Breast epithelium (tissue), 4 donors: ENCODE measurements at regions not wholly inside any gene's neighbourhood (a gene's known extent, or its start where the extent isn't known, plus 50 kb on each side); places are given as distances from the start of the nearest gene placed in this dataset.

Source experiments
- DNase-seq, 2 donors: peaks; one replicate each; pipeline ENCODE4 v3.0.0-alpha.2; 2019; ENCODE audit warnings: low spot score in 2 of 2
- H3K27ac ChIP-seq, 2 donors: fragments of 200-600 bp; sonication (generic) in 1 of 2; one replicate each; pipeline ENCODE4 v1.5.1; 2016 to 2019; ENCODE audit warnings: mild to moderate bottlenecking in 1 of 2
- H3K27me3 ChIP-seq, 2 donors: fragments of 200-600 bp; sonication (generic) in 1 of 2; one replicate each; pipeline versions ENCODE4 v1.5.1 to v1.6.0; 2017 to 2019; ENCODE audit warnings: control low read depth in 1 of 2, mild to moderate bottlenecking in 1 of 2
- H3K36me3 ChIP-seq: fragments of 200-600 bp; one replicate; pipeline ENCODE4 v1.5.1; 2019
- H3K4me1 ChIP-seq, 2 donors: fragments of 200-600 bp; sonication (generic); one replicate each; pipeline ENCODE4 v1.5.1; 2016 to 2019; ENCODE audit warnings: control low read depth in 1 of 2
- H3K4me3 ChIP-seq, 3 donors: fragments of 200-600 bp; sonication (generic); 1 replicate in 2 of 3; 2 replicates in 1 of 3; pipeline ENCODE4 v1.5.1; 2016 to 2019; ENCODE audit warnings: mild to moderate bottlenecking in 3 of 3, moderate library complexity in 2 of 3
- H3K9me3 ChIP-seq, 2 donors: fragments of 200-600 bp; sonication (generic) in 1 of 2; one replicate each; pipeline ENCODE4 v1.5.1; 2016 to 2019; ENCODE audit warnings: control low read depth in 1 of 2
- POLR2A ChIP-seq: fragments of 450-650 bp; IDR thresholded peaks from one replicate; pipeline ENCODE4 v1.6.1; 2016; ENCODE audit warnings: antibody characterized with exemption, mild to moderate bottlenecking, moderate library complexity
- POLR2AphosphoS5 ChIP-seq, 3 donors: sonication (generic); formaldehyde crosslinking; IDR thresholded peaks; one replicate each; pipeline ENCODE4 v1.6.1; 2017; ENCODE audit warnings: antibody characterized with exemption in 3 of 3
- intact Hi-C: fragments of 100-400 bp; cut with DNase I; formaldehyde crosslinking; loops from one replicate; pipeline ENCODE4 v1.15.1; 2023; ENCODE audit warnings: low total_unique reads
- TF ChIP-seq, protein P1 (sequence below), 3 donors: fragments of 450-650 bp; IDR thresholded peaks; one replicate each; pipeline ENCODE4 v1.5.1; 2016 to 2017; ENCODE audit warnings: antibody characterized with exemption in 3 of 3, mild to moderate bottlenecking in 3 of 3, moderate library complexity in 3 of 3

DNA sequence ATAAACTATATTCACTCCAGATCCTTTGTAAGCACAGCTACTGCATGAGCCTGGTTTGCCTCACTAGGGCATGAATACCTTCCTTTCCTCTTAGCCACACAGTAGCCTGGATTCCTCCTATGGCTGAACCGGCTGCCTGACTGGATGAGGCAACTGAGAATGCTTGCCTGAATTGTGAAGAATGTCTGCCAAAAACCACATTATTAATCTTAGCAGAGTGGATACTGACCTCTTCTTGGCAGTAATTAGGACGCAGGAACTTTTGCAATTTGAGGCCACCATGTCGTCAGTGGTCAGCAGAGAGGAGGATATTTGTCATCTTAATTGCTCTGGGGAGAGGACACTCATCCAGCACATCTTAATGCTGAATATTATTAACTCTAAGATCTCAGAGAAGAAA is 651.8 kb upstream of the GOT2 start:
- TF ChIP-seq POLR2AphosphoS5 (IDR thresholded peaks at IDR 0.05), result no peak
- TF ChIP-seq, protein P1, sequence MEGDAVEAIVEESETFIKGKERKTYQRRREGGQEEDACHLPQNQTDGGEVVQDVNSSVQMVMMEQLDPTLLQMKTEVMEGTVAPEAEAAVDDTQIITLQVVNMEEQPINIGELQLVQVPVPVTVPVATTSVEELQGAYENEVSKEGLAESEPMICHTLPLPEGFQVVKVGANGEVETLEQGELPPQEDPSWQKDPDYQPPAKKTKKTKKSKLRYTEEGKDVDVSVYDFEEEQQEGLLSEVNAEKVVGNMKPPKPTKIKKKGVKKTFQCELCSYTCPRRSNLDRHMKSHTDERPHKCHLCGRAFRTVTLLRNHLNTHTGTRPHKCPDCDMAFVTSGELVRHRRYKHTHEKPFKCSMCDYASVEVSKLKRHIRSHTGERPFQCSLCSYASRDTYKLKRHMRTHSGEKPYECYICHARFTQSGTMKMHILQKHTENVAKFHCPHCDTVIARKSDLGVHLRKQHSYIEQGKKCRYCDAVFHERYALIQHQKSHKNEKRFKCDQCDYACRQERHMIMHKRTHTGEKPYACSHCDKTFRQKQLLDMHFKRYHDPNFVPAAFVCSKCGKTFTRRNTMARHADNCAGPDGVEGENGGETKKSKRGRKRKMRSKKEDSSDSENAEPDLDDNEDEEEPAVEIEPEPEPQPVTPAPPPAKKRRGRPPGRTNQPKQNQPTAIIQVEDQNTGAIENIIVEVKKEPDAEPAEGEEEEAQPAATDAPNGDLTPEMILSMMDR (IDR thresholded peaks at IDR 0.05), result no peak
- TF ChIP-seq POLR2A, result no peak
- peak in 1 of 2 donors; percentile 27 for DNase-seq
- Histone ChIP-seq H3K4me3 (no peak overlapping the region), H3K36me3 (no peaks in the 10 kb centered on the region), H3K27ac (no peak overlapping the region), H3K4me1 (no peaks in the 10 kb centered on the region), H3K27me3 (no peaks in the 10 kb centered on the region), H3K9me3 (no peaks in the 10 kb centered on the region)
- intact Hi-C loops, result no loop called here

DNA sequence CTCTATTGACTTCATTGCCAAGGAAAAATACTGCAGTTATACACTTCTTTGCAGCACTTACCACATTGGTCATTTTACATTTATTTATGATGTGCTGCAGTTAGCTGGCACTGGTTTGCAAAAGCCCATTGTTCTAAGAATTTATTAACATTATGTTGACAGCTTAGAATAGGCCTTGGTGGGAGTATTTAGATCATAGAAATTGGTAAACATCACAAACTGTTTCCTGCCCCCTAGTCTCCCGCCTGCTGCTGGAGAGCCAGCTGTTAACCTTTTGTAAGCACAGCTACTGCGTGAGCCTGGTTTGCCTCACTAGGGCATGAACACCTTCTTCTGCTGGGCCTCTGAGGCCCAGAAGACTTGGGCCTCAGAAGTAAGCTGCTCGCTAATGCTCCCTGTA is 651.4 kb upstream of the GOT2 start:
- H3K9me3 ChIP-seq, result no peaks in the 10 kb centered on the region
- intact Hi-C loops, result no loop called here
- no peaks in the 10 kb centered on the region for H3K27me3 ChIP-seq
- DNase-seq, result no peak
- no peak overlapping the region for H3K4me3 ChIP-seq
- no peaks in the 10 kb centered on the region for H3K4me1 ChIP-seq
- TF ChIP-seq, protein P1 (IDR thresholded peaks at IDR 0.05), result no peak
- no peak for TF ChIP-seq POLR2AphosphoS5 (IDR thresholded peaks at IDR 0.05)
- no peaks in the 10 kb centered on the region for H3K36me3 ChIP-seq
- peak overlapping the region; percentile 29 to 43 for H3K27ac ChIP-seq

DNA sequence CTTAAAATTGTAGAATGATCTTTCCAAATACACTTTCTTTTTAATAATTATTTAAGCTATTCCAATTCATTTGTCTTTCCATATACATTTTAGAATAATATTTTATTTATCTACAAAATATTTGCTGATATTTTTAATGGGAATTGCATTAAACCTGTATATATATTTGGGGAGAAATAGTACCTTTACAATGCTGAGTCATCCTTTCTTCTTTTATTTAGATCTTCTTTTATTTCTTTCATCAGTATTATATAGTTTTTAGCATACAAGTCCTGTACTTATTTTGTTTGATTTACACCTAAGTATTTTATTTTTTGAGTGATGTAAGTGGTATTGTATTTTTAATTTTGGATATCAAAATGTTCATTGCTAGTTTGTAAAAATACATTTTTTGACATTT is 639.5 kb upstream of the GOT2 start:
- Histone ChIP-seq H3K27ac (no peak overlapping the region), H3K4me3 (no peak overlapping the region), H3K9me3 (no peaks in the 10 kb centered on the region), H3K36me3 (no peaks in the 10 kb centered on the region), H3K27me3 (no peaks in the 10 kb centered on the region), H3K4me1 (no peaks in the 10 kb centered on the region)
- TF ChIP-seq, protein P1 (IDR thresholded peaks at IDR 0.05), result no peak
- TF ChIP-seq POLR2AphosphoS5 (IDR thresholded peaks at IDR 0.05), result no peak
- no peak for TF ChIP-seq POLR2A
- intact Hi-C loops, result no loop called here
- no peak for DNase-seq

DNA sequence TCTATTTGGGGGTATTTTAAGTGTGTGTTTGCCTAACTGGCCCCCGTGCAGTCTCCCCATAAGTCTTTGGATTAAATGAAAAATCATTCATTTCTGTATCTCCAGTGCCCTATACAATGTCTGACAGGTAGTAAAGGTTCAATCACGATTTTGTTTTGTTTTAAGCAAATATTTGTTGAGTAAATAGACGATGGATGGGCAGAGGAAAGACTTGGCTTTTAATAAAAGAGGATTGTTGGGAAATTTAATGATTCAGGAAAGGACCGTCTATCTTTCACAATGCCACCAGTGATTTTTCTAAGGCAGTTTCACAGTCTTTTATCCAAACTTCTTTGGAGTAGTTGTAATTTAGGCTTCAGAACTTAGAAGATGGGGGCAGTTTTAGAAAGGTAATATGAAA is 636.6 kb upstream of the GOT2 start:
- H3K27me3 ChIP-seq, result no peaks in the 10 kb centered on the region
- intact Hi-C loops, result no loop called here

DNA sequence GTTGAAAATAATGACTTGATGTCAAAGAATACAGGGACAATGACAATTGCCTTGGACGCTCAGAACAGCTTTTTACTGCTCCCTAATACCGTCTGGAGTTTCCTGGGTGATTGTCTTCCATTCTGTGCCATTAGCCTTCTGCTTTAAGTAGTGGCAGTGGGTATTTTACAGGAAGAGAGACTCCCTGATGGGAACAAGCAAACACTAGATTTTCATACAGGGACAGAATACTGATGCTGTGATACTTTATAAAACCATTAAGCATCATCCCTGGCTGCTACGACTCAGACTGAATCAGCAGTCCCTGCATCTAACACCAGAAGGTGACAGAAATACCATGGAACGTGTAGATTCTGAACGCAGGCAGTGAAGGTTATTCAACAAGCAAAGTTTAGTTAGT is 635.4 kb upstream of the GOT2 start:
- H3K27me3 ChIP-seq, result no peaks in the 10 kb centered on the region
- H3K36me3 ChIP-seq, result no peaks in the 10 kb centered on the region
- no peak overlapping the region for H3K4me3 ChIP-seq
- no peak overlapping the region for H3K27ac ChIP-seq
- no peaks in the 10 kb centered on the region for H3K4me1 ChIP-seq
- TF ChIP-seq, protein P1 (IDR thresholded peaks at IDR 0.05), result no peak
- TF ChIP-seq POLR2A (no peak), POLR2AphosphoS5 (IDR thresholded peaks at IDR 0.05) (no peak)
- intact Hi-C loops, result no loop called here
- no peak for DNase-seq
- no peaks in the 10 kb centered on the region for H3K9me3 ChIP-seq

More for the DNA sequence above, 636.6 kb upstream of the GOT2 start:
- Histone ChIP-seq H3K9me3 (no peaks in the 10 kb centered on the region), H3K27ac (no peak overlapping the region), H3K36me3 (no peaks in the 10 kb centered on the region), H3K4me1 (no peaks in the 10 kb centered on the region), H3K4me3 (no peak overlapping the region)
- no peak for DNase-seq
- TF ChIP-seq POLR2AphosphoS5 (IDR thresholded peaks at IDR 0.05) (no peak), POLR2A (no peak)
- TF ChIP-seq, protein P1 (IDR thresholded peaks at IDR 0.05), result no peak
